Panc1 (cell line): ENCODE measurements at regions not wholly inside any gene's neighbourhood (a gene's known extent, or its start where the extent isn't known, plus 50 kb on each side); places are given as distances from the start of the nearest gene placed in this dataset.

Experiments used
- ATAC-seq: fragments of 200-7000 bp; cut with Tn5 transposase; 2 replicates; pipeline ENCODE4 v1.9.1; 2020; ENCODE audit warnings: mild to moderate bottlenecking, moderate library complexity
- BruUV-seq: library from RNA; stranded (reverse); fragments of 400-500 nt; replicated peaks from 2 replicates; lab custom pipeline; 2021; lab: Mats Ljungman, UMichigan
- CTCF ChIA-PET: fragments of 300-600 bp; sonication (Branson Sonifier 250); formaldehyde crosslinking; loops from one replicate; lab custom pipeline; 2022; ENCODE audit warnings: antibody characterized with exemption; lab: Charles Lee
- POLR2A ChIA-PET: fragments of 300-600 bp; sonication (Branson Sonifier 250); formaldehyde crosslinking; loops from one replicate; lab custom pipeline; 2022; ENCODE audit warnings: antibody characterized with exemption; lab: Charles Lee
- DNase-seq: peaks from one replicate; pipeline ENCODE4 v3.0.0-alpha.2; 2010; ENCODE audit warnings: low read depth, low spot score
- H3K27ac ChIP-seq: 2 replicates; pipeline ENCODE4 v1.5.1; 2011; ENCODE audit warnings: mild to moderate bottlenecking, low read length, inconsistent platforms
- H3K27me3 ChIP-seq: fragments of 200-500 bp; sonication (Bioruptor generic); 2 replicates; pipeline ENCODE4 v1.6.0; 2014; ENCODE audit warnings: low read length, inconsistent platforms; ENCODE audit not compliant: control insufficient read depth, insufficient read depth
- H3K36me3 ChIP-seq: fragments of 200-500 bp; sonication (Bioruptor generic); 2 replicates; pipeline ENCODE4 v1.5.1; 2014; ENCODE audit warnings: inconsistent platforms, mild to moderate bottlenecking, low read length, moderate library complexity; ENCODE audit not compliant: control insufficient read depth, insufficient read depth
- H3K4me1 ChIP-seq: 2 replicates; pipeline ENCODE4 v1.5.1; 2011; ENCODE audit warnings: inconsistent platforms, mild to moderate bottlenecking, low read length, moderate library complexity; ENCODE audit not compliant: control insufficient read depth, insufficient read depth
- H3K4me3 ChIP-seq, 2 experiments: 2 replicates each; pipeline ENCODE4 v1.5.1; 2011 to 2012; ENCODE audit warnings: low read depth in 2 of 2, low read length in 2 of 2, mild to moderate bottlenecking in 2 of 2, inconsistent platforms in 1 of 2, moderate library complexity in 1 of 2
- H3K9me3 ChIP-seq: fragments of 200-500 bp; sonication (Bioruptor generic); 2 replicates; pipeline ENCODE4 v1.5.1; 2014; ENCODE audit warnings: low read depth, mild to moderate bottlenecking, inconsistent platforms, low read length, moderate library complexity; ENCODE audit not compliant: control insufficient read depth, insufficient read depth
- CTCF ChIP-seq: fragments of 450-650 bp; IDR thresholded peaks from 2 replicates; pipeline ENCODE4 v1.5.1; 2017; ENCODE audit warnings: mild to moderate bottlenecking
- POLR2AphosphoS5 ChIP-seq: IDR thresholded peaks from 2 replicates; pipeline ENCODE4 v1.6.1; 2012; ENCODE audit warnings: mild to moderate bottlenecking, low read depth, low read length, moderate library complexity
- SIN3A ChIP-seq: IDR thresholded peaks from 2 replicates; pipeline ENCODE4 v1.6.1; 2012; ENCODE audit warnings: low read depth, mild to moderate bottlenecking, low read length, moderate library complexity, borderline replicate concordance; ENCODE audit not compliant: insufficient read depth
- TCF7L2 ChIP-seq: IDR thresholded peaks from 2 replicates; pipeline ENCODE4 v1.6.1; 2011; ENCODE audit warnings: mild to moderate bottlenecking, low read depth, low read length, inconsistent platforms
- in situ Hi-C: cut with HindIII; loops from 2 replicates; pipeline ENCODE4 v1.10.0; 2016; ENCODE audit warnings: low sequenced_read_pairs, low pct_unique_long_range_greater_than_20kb
- intact Hi-C: fragments of 100-400 bp; cut with micrococcal nuclease; formaldehyde crosslinking; loops from one replicate; pipeline ENCODE4 v1.10.0; 2022; ENCODE audit not compliant: unreplicated experiment
- TF ChIP-seq, protein P1 (sequence below), 2 experiments: IDR thresholded peaks; 2 replicates each; pipeline ENCODE4 v1.6.1; 2011 to 2012; ENCODE audit warnings: low read depth in 2 of 2, control low read depth in 1 of 2, low read length in 1 of 2, mild to moderate bottlenecking in 1 of 2, moderate library complexity in 1 of 2; ENCODE audit not compliant: insufficient read depth in 1 of 2

DNA sequence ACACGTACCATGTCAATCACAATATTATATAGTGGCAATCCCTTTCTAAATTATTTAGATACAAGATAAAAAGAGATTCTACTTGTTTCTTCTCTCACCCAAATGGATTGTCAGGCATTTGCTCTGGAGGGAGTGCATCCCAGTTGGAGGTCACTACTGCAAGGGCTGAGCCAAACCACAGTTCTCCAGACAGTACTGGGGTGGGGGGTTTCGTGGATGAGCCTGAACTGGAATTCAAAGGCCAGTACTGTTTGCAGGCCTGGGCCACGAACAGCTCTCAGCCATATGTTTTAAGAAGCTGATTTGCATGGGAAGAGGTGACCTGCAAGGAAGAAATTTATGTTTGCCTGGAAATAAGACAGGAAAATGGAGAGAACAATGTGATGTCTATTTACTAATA is 314.9 kb downstream of the PMP22 start:
- Histone ChIP-seq H3K9me3 (no peaks in the 10 kb centered on the region), H3K27ac (no peak overlapping the region), H3K36me3 (no peaks in the 10 kb centered on the region), H3K4me3 (no peak overlapping the region), H3K4me1 (no peaks in the 10 kb centered on the region), H3K27me3 (no peaks in the 10 kb centered on the region)
- ATAC-seq (no peak), DNase-seq (no peak)
- TF ChIP-seq CTCF, result no peak
- no peak for TF ChIP-seq TCF7L2
- TF ChIP-seq, protein P1, sequence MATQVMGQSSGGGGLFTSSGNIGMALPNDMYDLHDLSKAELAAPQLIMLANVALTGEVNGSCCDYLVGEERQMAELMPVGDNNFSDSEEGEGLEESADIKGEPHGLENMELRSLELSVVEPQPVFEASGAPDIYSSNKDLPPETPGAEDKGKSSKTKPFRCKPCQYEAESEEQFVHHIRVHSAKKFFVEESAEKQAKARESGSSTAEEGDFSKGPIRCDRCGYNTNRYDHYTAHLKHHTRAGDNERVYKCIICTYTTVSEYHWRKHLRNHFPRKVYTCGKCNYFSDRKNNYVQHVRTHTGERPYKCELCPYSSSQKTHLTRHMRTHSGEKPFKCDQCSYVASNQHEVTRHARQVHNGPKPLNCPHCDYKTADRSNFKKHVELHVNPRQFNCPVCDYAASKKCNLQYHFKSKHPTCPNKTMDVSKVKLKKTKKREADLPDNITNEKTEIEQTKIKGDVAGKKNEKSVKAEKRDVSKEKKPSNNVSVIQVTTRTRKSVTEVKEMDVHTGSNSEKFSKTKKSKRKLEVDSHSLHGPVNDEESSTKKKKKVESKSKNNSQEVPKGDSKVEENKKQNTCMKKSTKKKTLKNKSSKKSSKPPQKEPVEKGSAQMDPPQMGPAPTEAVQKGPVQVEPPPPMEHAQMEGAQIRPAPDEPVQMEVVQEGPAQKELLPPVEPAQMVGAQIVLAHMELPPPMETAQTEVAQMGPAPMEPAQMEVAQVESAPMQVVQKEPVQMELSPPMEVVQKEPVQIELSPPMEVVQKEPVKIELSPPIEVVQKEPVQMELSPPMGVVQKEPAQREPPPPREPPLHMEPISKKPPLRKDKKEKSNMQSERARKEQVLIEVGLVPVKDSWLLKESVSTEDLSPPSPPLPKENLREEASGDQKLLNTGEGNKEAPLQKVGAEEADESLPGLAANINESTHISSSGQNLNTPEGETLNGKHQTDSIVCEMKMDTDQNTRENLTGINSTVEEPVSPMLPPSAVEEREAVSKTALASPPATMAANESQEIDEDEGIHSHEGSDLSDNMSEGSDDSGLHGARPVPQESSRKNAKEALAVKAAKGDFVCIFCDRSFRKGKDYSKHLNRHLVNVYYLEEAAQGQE (IDR thresholded peaks at IDR 0.05; ENCODE audit: insufficient read depth in 1 of 2, low read depth in 2 of 2, low read length in 1 of 2), result no peak
- no peak for TF ChIP-seq SIN3A
- no peak for TF ChIP-seq POLR2AphosphoS5
- intact Hi-C loops, result no loop called here
- ChIA-PET CTCF (no interaction called here), POLR2A (no interaction called here)
- no TSS peak for BruUV-seq
- in situ Hi-C loops, result no loop called here

DNA sequence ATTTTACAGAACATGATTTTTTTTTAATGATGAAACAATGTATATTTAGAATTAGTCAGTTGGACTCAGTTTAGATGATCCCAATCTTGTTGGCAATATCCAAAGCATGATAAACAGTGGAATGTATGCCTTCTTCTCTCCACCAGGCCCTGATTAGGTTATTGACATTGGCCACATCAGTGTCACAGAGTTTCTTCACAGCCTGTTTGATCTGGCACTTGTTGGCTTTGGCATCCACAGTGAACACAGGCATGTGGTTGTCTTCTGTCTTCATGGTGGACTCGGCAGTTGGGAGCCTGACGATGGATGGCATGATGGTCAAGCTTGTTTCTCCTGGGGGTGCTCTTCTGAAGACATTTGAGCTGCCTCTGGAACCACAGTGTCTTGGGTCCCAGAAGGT is 317.5 kb downstream of the PMP22 start:
- H3K36me3 ChIP-seq, result no peaks in the 10 kb centered on the region
- CTCF ChIA-PET, result no interaction called here
- ATAC-seq (no peak), DNase-seq (no peak)
- POLR2A ChIA-PET, result no interaction called here
- no peak overlapping the region for H3K4me3 ChIP-seq
- H3K9me3 ChIP-seq, result no peaks in the 10 kb centered on the region
- BruUV-seq, result no TSS peak
- intact Hi-C loops, result no loop called here
- TF ChIP-seq, protein P1 (IDR thresholded peaks at IDR 0.05; ENCODE audit: insufficient read depth in 1 of 2, low read depth in 2 of 2, low read length in 1 of 2), result no peak
- no peak for TF ChIP-seq CTCF
- TF ChIP-seq TCF7L2, result no peak
- no peak for TF ChIP-seq POLR2AphosphoS5
- TF ChIP-seq SIN3A, result no peak
- H3K27ac ChIP-seq, result no peak overlapping the region
- in situ Hi-C loops, result no loop called here
- H3K27me3 ChIP-seq, result no peaks in the 10 kb centered on the region
- H3K4me1 ChIP-seq, result no peaks in the 10 kb centered on the region
